Erythroblast (primary cell): ENCODE measurements at regions not wholly inside any gene's neighbourhood (a gene's known extent, or its start where the extent isn't known, plus 50 kb on each side); places are given as distances from the start of the nearest gene placed in this dataset.

ENCODE experiments used
- GATA1 ChIP-seq: IDR thresholded peaks from 2 replicates; pipeline ENCODE4 v1.6.1; 2011; ENCODE audit warnings: low read depth, mild to moderate bottlenecking, control low read depth, low read length, moderate library complexity
- POLR2A ChIP-seq: IDR thresholded peaks from 2 replicates; pipeline ENCODE4 v1.6.1; 2011; ENCODE audit warnings: mild to moderate bottlenecking, low read length

- TF ChIP-seq POLR2A (no peak), GATA1 (no peak)
Measured at GRCh38 chr2:239528146-239528545, 127.3 kb upstream of the HDAC4 start.
